Lower lobe of right lung (tissue), 2 donors: ENCODE measurements at regions not wholly inside any gene's neighbourhood (a gene's known extent, or its start where the extent isn't known, plus 50 kb on each side); places are given as distances from the start of the nearest gene placed in this dataset.

Source experiments
- ATAC-seq, 2 donors: fragments of 200-7000 bp; cut with Tn5 transposase; one replicate each; pipeline ENCODE4 v1.9.1; 2020 to 2022; ENCODE audit warnings: mild to moderate bottlenecking in 2 of 2, moderate library complexity in 2 of 2
- DNase-seq: peaks from one replicate; pipeline ENCODE4 v3.0.0-alpha.2; 2020
- H3K27ac ChIP-seq: fragments of 200-600 bp; one replicate; pipeline ENCODE4 v1.8.0; 2022
- H3K27me3 ChIP-seq: fragments of 200-600 bp; one replicate; pipeline ENCODE4 v1.8.0; 2022; ENCODE audit warnings: low read depth
- H3K36me3 ChIP-seq: fragments of 200-600 bp; one replicate; pipeline ENCODE4 v1.8.0; 2022; ENCODE audit warnings: mild to moderate bottlenecking
- H3K4me1 ChIP-seq: fragments of 200-600 bp; one replicate; pipeline ENCODE4 v1.8.0; 2022
- H3K4me3 ChIP-seq: fragments of 200-600 bp; one replicate; pipeline ENCODE4 v1.8.0; 2022; ENCODE audit warnings: mild to moderate bottlenecking
- H3K9me3 ChIP-seq: fragments of 200-600 bp; one replicate; pipeline ENCODE4 v1.8.0; 2022
- intact Hi-C: fragments of 100-400 bp; cut with DNase I; formaldehyde crosslinking; loops from one replicate; pipeline ENCODE4 v1.11.0; 2022
- TF ChIP-seq, protein P1 (sequence below): fragments of 200-600 bp; IDR thresholded peaks from one replicate; pipeline ENCODE4 v1.8.0; 2022; ENCODE audit warnings: antibody characterized with exemption, mild to moderate bottlenecking
- donor health status: DM: no; HTN: yes; CAD: no; lungs with severe emphysema.

DNA sequence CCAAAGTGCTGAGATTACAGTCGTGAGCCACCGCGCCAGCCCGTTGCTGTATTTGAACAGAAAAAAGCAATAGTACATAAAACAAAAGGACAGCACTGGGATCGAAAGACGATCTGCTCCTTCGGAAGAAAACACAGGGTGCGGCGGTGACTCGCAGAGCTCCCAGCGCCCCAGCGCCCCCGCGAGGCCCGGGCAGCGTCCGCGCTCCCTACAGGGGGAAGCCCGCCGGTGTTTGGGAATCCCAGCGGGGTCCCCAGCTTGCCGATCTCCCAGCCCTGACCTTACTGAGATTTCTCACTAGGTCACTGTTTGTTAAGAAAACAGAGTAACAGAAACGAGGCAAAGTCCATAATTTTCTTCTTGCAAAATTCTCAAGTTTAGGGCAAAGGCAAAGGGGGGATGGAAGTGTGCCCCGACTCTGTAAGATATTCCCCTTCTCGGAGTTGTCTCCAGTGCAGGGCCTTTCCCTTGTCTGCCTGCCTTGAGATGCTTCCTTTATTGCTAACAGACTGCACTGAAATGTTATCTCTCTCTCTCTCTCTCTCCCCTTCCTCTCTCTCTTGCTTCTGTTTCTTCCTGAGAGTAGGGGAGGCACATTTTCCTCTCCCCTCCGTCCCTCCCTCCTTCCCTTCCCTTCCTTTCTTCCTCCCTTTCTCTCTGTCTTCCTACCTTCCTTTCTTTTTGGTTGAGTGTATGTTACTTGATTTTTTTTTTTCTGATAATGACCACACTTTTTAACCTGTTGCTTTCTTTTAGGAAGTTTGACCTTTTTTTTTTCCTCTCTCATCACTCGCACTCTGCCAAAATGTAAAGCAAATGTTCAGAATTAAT lies 91.9 kb downstream of the TMEM30B start:
- H3K4me3 ChIP-seq, result peak overlapping the region; percentile 48
- no peaks in the 10 kb centered on the region for H3K9me3 ChIP-seq
- peak; percentile 63 for DNase-seq
- H3K4me1 ChIP-seq, result peaks cover 8% of the 10 kb centered on the region
- H3K36me3 ChIP-seq, result no peaks in the 10 kb centered on the region
- intact Hi-C loops, result no loop called here
- peak; percentile 84 to 90 for ATAC-seq
- peak overlapping the region; percentile 54 for H3K27ac ChIP-seq
- peaks cover 11% of the 10 kb centered on the region for H3K27me3 ChIP-seq
- TF ChIP-seq, protein P1, sequence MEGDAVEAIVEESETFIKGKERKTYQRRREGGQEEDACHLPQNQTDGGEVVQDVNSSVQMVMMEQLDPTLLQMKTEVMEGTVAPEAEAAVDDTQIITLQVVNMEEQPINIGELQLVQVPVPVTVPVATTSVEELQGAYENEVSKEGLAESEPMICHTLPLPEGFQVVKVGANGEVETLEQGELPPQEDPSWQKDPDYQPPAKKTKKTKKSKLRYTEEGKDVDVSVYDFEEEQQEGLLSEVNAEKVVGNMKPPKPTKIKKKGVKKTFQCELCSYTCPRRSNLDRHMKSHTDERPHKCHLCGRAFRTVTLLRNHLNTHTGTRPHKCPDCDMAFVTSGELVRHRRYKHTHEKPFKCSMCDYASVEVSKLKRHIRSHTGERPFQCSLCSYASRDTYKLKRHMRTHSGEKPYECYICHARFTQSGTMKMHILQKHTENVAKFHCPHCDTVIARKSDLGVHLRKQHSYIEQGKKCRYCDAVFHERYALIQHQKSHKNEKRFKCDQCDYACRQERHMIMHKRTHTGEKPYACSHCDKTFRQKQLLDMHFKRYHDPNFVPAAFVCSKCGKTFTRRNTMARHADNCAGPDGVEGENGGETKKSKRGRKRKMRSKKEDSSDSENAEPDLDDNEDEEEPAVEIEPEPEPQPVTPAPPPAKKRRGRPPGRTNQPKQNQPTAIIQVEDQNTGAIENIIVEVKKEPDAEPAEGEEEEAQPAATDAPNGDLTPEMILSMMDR, result peak; percentile 52

- H3K27me3 ChIP-seq, result peaks cover 11% of the 10 kb centered on the region
- intact Hi-C loops, result no loop called here
- no peaks in the 10 kb centered on the region for H3K36me3 ChIP-seq
- peak; percentile 45 for DNase-seq
- H3K9me3 ChIP-seq, result no peaks in the 10 kb centered on the region
- peak; percentile 46 to 61 for ATAC-seq
- H3K4me1 ChIP-seq, result peaks cover 8% of the 10 kb centered on the region
- TF ChIP-seq, protein P1, result no peak
- H3K27ac ChIP-seq, result no peak overlapping the region
- peak overlapping the region; percentile 19 for H3K4me3 ChIP-seq
Observed at GRCh38 chr14:61188196-61188595, 92.9 kb downstream of the TMEM30B start.

DNA sequence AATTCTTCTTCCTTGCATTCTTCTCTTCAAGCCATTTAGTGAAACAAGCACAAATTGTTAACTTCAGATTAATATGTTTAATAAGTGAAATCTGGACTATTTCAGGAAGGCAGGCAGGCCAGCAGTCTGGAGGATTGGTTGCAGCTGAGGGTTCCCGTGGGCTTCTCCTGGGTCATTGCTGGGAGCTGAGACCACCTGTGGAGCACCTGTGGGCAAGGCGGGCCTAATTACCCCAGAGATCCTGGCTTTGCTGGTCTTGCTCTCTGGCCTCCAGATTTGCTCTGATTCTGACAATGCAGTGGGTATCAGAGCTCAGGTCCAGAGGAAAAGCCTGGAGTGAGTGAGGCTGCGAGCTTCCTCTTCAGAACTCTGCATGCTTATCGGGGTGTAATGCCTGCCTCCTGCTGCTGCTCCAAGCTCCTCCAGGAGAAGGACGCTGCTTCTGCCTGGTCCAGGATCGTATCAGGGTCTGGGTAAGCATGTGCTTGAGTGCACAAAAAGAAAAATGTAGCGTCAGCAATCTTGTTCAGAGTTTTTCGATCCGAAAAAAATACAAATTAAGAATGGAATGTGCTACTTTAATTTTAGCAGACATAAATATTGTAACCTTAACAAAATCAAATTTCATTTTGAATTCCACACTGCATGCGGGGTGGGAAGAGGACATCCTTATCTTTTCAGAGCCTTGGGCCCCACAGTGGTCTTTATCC lies 93.8 kb downstream of the TMEM30B start:
- peaks cover 8% of the 10 kb centered on the region for H3K4me1 ChIP-seq
- H3K27me3 ChIP-seq, result peaks cover 11% of the 10 kb centered on the region
- intact Hi-C loops, result no loop called here
- no peak for ATAC-seq
- TF ChIP-seq, protein P1, result no peak
- DNase-seq, result no peak
- H3K36me3 ChIP-seq, result no peaks in the 10 kb centered on the region
- no peaks in the 10 kb centered on the region for H3K9me3 ChIP-seq
- H3K27ac ChIP-seq, result no peak overlapping the region
- H3K4me3 ChIP-seq, result no peak overlapping the region

- TF ChIP-seq, protein P1, result no peak
- no peak for ATAC-seq
- Histone ChIP-seq H3K4me3 (no peak overlapping the region), H3K27me3 (peaks cover 11% of the 10 kb centered on the region), H3K27ac (no peak overlapping the region), H3K9me3 (no peaks in the 10 kb centered on the region), H3K4me1 (peaks cover 8% of the 10 kb centered on the region), H3K36me3 (no peaks in the 10 kb centered on the region)
- intact Hi-C loops, result no loop called here
- no peak for DNase-seq
Observed at GRCh38 chr14:61186341-61187195, 94.6 kb downstream of the TMEM30B start.

DNA sequence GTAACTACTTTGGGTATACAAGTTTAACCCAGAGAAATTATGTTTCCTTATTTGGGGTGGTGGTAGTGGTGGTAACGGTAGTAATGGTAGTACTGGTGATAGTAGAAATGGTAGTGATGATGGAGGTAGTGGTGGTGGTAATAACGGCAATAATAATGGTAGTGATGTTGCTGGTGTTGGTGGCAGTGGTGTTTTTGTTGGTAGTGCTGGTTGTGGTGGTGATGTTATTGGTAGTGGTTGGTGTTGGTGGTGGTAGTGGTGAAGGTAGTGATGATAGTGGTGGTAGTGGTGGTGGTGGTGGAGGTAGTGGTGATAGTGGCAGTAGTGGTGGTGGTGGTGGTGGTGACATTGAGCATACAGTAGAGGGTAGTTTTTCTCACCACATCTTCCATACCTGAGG lies 95.6 kb downstream of the TMEM30B start:
- DNase-seq, result no peak
- intact Hi-C loops, result no loop called here
- no peak for ATAC-seq

More for the DNA sequence above, 95.6 kb downstream of the TMEM30B start:
- Histone ChIP-seq H3K36me3 (no peaks in the 10 kb centered on the region), H3K4me3 (no peak overlapping the region), H3K27ac (no peak overlapping the region), H3K9me3 (no peaks in the 10 kb centered on the region), H3K27me3 (peaks cover 10% of the 10 kb centered on the region), H3K4me1 (peaks cover 8% of the 10 kb centered on the region)
- TF ChIP-seq, protein P1, result no peak
